PC-3 (cell line): ENCODE measurements at regions not wholly inside any gene's neighbourhood (a gene's known extent, or its start where the extent isn't known, plus 50 kb on each side); places are given as distances from the start of the nearest gene placed in this dataset.

Experiments
- ATAC-seq: fragments of 200-7000 bp; cut with Tn5 transposase; 2 replicates; pipeline ENCODE4 v1.9.1; 2020; ENCODE audit warnings: mild to moderate bottlenecking, moderate library complexity
- BruUV-seq: library from RNA; stranded (reverse); fragments of 400-500 nt; replicated peaks from 2 replicates; lab custom pipeline; 2021; lab: Mats Ljungman, UMichigan
- CTCF ChIA-PET: fragments of 300-600 bp; sonication (Branson Sonifier 250); formaldehyde crosslinking; loops from one replicate; lab custom pipeline; 2022; ENCODE audit warnings: antibody characterized with exemption; lab: Charles Lee
- POLR2A ChIA-PET: fragments of 300-600 bp; sonication (Branson Sonifier 250); formaldehyde crosslinking; loops from one replicate; lab custom pipeline; 2022; ENCODE audit warnings: antibody characterized with exemption; ENCODE audit not compliant: unreplicated experiment; lab: Charles Lee
- DNase-seq: peaks from one replicate; pipeline ENCODE4 v3.0.0-alpha.2; 2015
- H2AFZ ChIP-seq: fragments of 300-600 bp; sonication (generic); 2 replicates; pipeline ENCODE4 v1.6.0; 2016; ENCODE audit warnings: antibody characterized with exemption, low read length
- H3F3A ChIP-seq: fragments of 300-600 bp; sonication (generic); one replicate; pipeline ENCODE4 v1.6.0; 2017; ENCODE audit warnings: antibody characterized with exemption, low read length, control low read depth, mild to moderate bottlenecking; ENCODE audit not compliant: unreplicated experiment
- H3K27ac ChIP-seq: fragments of 300-600 bp; sonication (generic); 2 replicates; pipeline ENCODE4 v1.5.1; 2016; ENCODE audit warnings: mild to moderate bottlenecking, low read length
- H3K27me3 ChIP-seq: fragments of 300-600 bp; sonication (generic); 2 replicates; pipeline ENCODE4 v1.6.1; 2016; ENCODE audit warnings: low read length, mixed read lengths
- H3K36me3 ChIP-seq: fragments of 300-600 bp; sonication (generic); 2 replicates; pipeline ENCODE4 v1.6.1; 2016; ENCODE audit warnings: low read depth, mixed run types, low read length, mixed read lengths
- H3K4me1 ChIP-seq: fragments of 300-600 bp; sonication (generic); 2 replicates; pipeline ENCODE4 v1.5.1; 2016; ENCODE audit warnings: low read length; ENCODE audit not compliant: insufficient read depth
- H3K4me2 ChIP-seq: fragments of 300-600 bp; sonication (generic); 2 replicates; pipeline ENCODE4 v1.6.0; 2016; ENCODE audit warnings: low read length
- H3K4me3 ChIP-seq: fragments of 300-600 bp; sonication (generic); 2 replicates; pipeline ENCODE4 v1.5.1; 2016; ENCODE audit warnings: mild to moderate bottlenecking, low read length, mixed read lengths
- H3K79me2 ChIP-seq: fragments of 300-600 bp; sonication (generic); 2 replicates; pipeline ENCODE4 v1.6.1; 2017; ENCODE audit warnings: low read length, mixed read lengths
- H3K9ac ChIP-seq: fragments of 300-600 bp; sonication (generic); 2 replicates; pipeline ENCODE4 v1.6.0; 2016; ENCODE audit warnings: mild to moderate bottlenecking, low read length
- H3K9me2 ChIP-seq: fragments of 300-600 bp; sonication (generic); replicated peaks from 2 replicates; pipeline ENCODE4 v1.6.1; 2016; ENCODE audit warnings: mixed run types, low read length, mixed read lengths
- H3K9me3 ChIP-seq: fragments of 300-600 bp; sonication (generic); 2 replicates; pipeline ENCODE4 v1.6.1; 2016; ENCODE audit warnings: low read length, mixed read lengths
- H4K20me1 ChIP-seq: fragments of 300-600 bp; sonication (generic); 2 replicates; pipeline ENCODE4 v1.6.1; 2016; ENCODE audit warnings: low read length, mixed read lengths
- CTCF ChIP-seq: fragments of 300-600 bp; sonication (generic); conservative IDR thresholded peaks from 2 replicates; pipeline ENCODE4 v1.5.1; 2017; ENCODE audit warnings: antibody characterized with exemption, low read depth, mild to moderate bottlenecking, low read length
- EZH2 ChIP-seq: fragments of 300-600 bp; sonication (generic); IDR thresholded peaks from one replicate; pipeline ENCODE4 v1.6.1; 2017; ENCODE audit warnings: antibody characterized with exemption, mild to moderate bottlenecking, low read length; ENCODE audit not compliant: unreplicated experiment
- EZH2phosphoT487 ChIP-seq: fragments of 300-600 bp; sonication (generic); IDR thresholded peaks from 2 replicates; pipeline ENCODE4 v1.6.1; 2018; ENCODE audit warnings: mild to moderate bottlenecking, antibody characterized with exemption, low read length, borderline replicate concordance
- intact Hi-C: fragments of 100-400 bp; cut with micrococcal nuclease; formaldehyde crosslinking; loops from 2 replicates; pipeline ENCODE4 v1.9.0; 2023

DNA sequence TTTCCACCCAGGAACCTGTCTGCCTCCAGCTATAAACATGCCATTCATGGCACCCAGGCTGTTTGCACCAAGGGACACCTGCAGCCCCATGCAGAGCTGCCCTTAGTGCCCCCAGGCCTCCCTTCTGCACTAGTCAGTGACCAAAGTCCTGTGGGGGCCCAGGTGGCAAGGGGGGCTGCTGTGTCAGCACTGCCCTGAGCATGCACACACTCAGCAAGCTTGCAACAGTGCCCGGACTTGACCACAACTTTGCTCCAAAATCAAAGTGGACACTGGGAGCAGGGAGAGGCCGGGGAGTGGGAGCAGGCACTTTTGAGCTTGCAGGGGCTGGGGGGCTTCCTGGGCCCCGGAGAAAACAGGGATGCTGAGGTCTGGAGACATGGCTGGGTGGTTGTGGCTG, 192.9 kb upstream of the MBL2 start:
- Histone ChIP-seq H3K9ac (no peak overlapping the region), H3K27ac (no peak overlapping the region), H3K4me1 (no peaks in the 10 kb centered on the region), H3K27me3 (no peaks in the 10 kb centered on the region), H2AFZ (no peak overlapping the region), H4K20me1 (no peaks in the 10 kb centered on the region), H3K79me2 (no peaks in the 10 kb centered on the region), H3K4me3 (no peak overlapping the region), H3K36me3 (no peaks in the 10 kb centered on the region), H3F3A (no peaks in the 10 kb centered on the region), H3K4me2 (no peak overlapping the region), H3K9me2 (no peaks in the 10 kb centered on the region), H3K9me3 (no peaks in the 10 kb centered on the region)
- intact Hi-C loops = no loop called here
- no peak for TF ChIP-seq CTCF
- TF ChIP-seq EZH2 = no peak
- TF ChIP-seq EZH2phosphoT487 = no peak
- BruUV-seq = no TSS peak
- ChIA-PET CTCF (no interaction called here), POLR2A (no interaction called here)
- no peak for DNase-seq
- ATAC-seq = no peak

DNA sequence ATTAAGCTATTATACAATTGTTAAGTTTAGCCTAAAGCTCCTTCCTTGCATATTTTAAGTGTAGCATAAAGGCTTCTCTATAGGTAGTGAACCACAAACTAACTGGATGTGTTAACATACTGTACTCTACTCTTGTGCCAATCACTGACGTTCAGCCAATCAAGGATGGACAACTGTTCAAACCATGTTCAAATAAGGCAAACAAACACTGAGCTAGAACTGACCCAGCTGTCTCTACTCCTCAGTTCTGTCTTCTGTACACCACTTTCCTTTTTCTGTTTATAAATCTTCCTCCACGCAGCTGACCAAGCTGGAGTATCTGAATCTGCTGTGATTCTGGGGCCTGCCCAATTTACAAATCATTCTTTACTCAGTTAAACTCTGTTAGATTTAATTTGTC, 188.7 kb upstream of the MBL2 start:
- Histone ChIP-seq H2AFZ (no peak overlapping the region), H3K9me3 (no peaks in the 10 kb centered on the region), H3K27ac (no peak overlapping the region), H3F3A (peaks cover 6% of the 10 kb centered on the region), H3K27me3 (no peaks in the 10 kb centered on the region), H3K36me3 (no peaks in the 10 kb centered on the region), H4K20me1 (no peaks in the 10 kb centered on the region), H3K79me2 (no peaks in the 10 kb centered on the region), H3K4me1 (peaks cover 24% of the 10 kb centered on the region), H3K9me2 (no peaks in the 10 kb centered on the region), H3K4me3 (no peak overlapping the region), H3K9ac (no peak overlapping the region), H3K4me2 (no peak overlapping the region)
- ATAC-seq (no peak), DNase-seq (peak; percentile 28)
- intact Hi-C loops = no loop called here
- CTCF ChIA-PET = no interaction called here
- POLR2A ChIA-PET = no interaction called here
- no peak for TF ChIP-seq EZH2phosphoT487
- no TSS peak for BruUV-seq

DNA sequence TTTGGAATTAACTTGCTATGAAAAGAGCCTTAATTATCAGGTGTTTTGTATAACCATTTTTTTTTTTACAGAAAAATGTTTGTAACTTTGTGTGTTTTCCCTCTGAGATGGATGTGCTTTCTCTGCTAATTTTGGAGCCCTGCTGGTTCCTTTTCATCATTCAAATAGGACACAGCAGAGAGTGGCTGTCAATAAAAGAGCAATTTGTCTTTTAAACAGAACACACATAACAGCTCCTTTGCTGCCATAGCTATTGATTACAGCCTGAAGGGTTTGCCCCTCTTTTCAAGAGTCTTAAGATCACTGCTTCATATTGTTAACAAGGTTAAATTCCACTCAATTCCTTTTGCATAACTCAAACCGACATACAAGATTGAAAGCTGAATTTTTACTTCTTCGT, 187.2 kb upstream of the MBL2 start:
- no peaks in the 10 kb centered on the region for H3K9me2 ChIP-seq
- ChIA-PET CTCF (interaction anchor here (0.5 kb wide), 1 partner anchor 270 kb away, joined by 8 read pairs; no protein-coding TSS in a partner anchor), POLR2A (interaction anchor here (0.6 kb wide), 1 partner anchor 16 kb away, joined by 6 read pairs; no protein-coding TSS in a partner anchor)
- no peak overlapping the region for H3K4me2 ChIP-seq
- H3K9me3 ChIP-seq = no peaks in the 10 kb centered on the region
- H3K27me3 ChIP-seq = no peaks in the 10 kb centered on the region
- H3K4me3 ChIP-seq = no peak overlapping the region
- peaks cover 6% of the 10 kb centered on the region for H3F3A ChIP-seq
- H2AFZ ChIP-seq = no peak overlapping the region
- ATAC-seq = no peak
- no peaks in the 10 kb centered on the region for H3K79me2 ChIP-seq
- TF ChIP-seq EZH2 = no peak
- no peak for TF ChIP-seq EZH2phosphoT487
- TF ChIP-seq CTCF = no peak
- H3K4me1 ChIP-seq = peaks cover 33% of the 10 kb centered on the region
- intact Hi-C loops = no loop called here
- no peak overlapping the region for H3K27ac ChIP-seq
- H4K20me1 ChIP-seq = no peaks in the 10 kb centered on the region
- H3K9ac ChIP-seq = no peak overlapping the region
- no TSS peak for BruUV-seq
- no peaks in the 10 kb centered on the region for H3K36me3 ChIP-seq
- DNase-seq = no peak
